Mammary epithelial cell (primary cell): ENCODE measurements at regions not wholly inside any gene's neighbourhood (a gene's known extent, or its start where the extent isn't known, plus 50 kb on each side); places are given as distances from the start of the nearest gene placed in this dataset.

Experiments
- CTCF ChIP-seq, 2 donors: IDR thresholded peaks in 1 of 2; conservative IDR thresholded peaks in 1 of 2; 2 replicates each; pipeline ENCODE4 v1.5.1; 2011 to 2012; ENCODE audit warnings: inconsistent platforms in 2 of 2, low read length in 2 of 2, mild to moderate bottlenecking in 2 of 2, control low read depth in 1 of 2, low read depth in 1 of 2; ENCODE audit not compliant: insufficient read depth in 1 of 2; ENCODE audit errors: extremely low read depth in 1 of 2
- EZH2 ChIP-seq: IDR thresholded peaks from 2 replicates; pipeline ENCODE4 v1.6.1; 2012; ENCODE audit warnings: low read length, inconsistent platforms, borderline replicate concordance

- TF ChIP-seq CTCF (conservative IDR thresholded peaks at IDR 0.05 in 1 of 2, IDR thresholded peaks at IDR 0.05 in 1 of 2; ENCODE audit: extremely low read depth in 1 of 2, insufficient read depth in 1 of 2, low read depth in 1 of 2, low read length in 2 of 2): no peak
- no peak for TF ChIP-seq EZH2
These were observed 250.8 kb upstream of the ST6GAL2 start for GRCh38 chr2:107136733-107137132.
